Ovary (tissue), 3 donors: ENCODE measurements at regions not wholly inside any gene's neighbourhood (a gene's known extent, or its start where the extent isn't known, plus 50 kb on each side); places are given as distances from the start of the nearest gene placed in this dataset.

Source experiments
- POLR2A ChIP-seq: fragments of 450-650 bp; IDR thresholded peaks from one replicate; pipeline ENCODE4 v1.6.1; 2017; ENCODE audit warnings: antibody characterized with exemption, mild to moderate bottlenecking, moderate library complexity
- TF ChIP-seq, protein P1 (sequence below), 3 donors: fragments of 450-650 bp in 2 of 3; fragments of 200-600 bp in 1 of 3; IDR thresholded peaks; one replicate each; pipeline versions ENCODE4 v1.5.1 to v1.8.0; 2016 to 2022; ENCODE audit warnings: antibody characterized with exemption in 3 of 3, mild to moderate bottlenecking in 1 of 3
- donor health status: DM: no; HTN: no; CAD: no.

DNA sequence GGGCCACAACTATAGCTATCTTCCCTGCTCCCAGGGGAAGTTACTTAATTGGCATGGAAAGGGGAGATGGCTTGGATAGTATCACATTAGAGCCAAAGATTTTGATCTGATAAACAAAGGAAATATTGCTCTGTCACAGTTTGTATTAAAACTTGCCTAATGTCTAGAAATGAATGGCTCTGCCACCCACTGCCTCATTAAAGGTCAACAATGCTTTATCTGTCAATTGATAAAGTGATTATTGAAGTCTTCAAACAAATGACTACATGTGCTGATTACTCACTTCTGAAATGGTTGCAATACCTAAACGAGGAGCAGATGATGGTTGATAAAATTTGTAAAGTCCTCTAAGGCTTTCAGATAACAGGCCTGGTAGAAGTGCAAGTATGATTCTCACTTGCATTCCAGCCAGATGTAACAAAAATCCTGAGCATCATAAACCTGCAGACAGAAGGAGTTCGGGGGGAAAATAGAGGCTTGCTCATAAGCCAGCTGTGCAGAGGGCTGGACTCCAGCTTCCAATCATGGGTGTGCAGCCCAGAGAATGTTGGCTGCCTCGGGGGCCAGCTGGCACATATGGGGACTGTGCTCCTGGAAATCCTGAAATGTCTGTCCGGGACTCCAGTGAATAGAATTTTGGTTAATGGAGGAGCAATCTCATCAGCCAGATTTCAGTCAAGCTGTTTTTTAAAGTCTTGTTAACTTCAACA is 200.5 kb upstream of the SLC27A6 start:
- TF ChIP-seq, protein P1, sequence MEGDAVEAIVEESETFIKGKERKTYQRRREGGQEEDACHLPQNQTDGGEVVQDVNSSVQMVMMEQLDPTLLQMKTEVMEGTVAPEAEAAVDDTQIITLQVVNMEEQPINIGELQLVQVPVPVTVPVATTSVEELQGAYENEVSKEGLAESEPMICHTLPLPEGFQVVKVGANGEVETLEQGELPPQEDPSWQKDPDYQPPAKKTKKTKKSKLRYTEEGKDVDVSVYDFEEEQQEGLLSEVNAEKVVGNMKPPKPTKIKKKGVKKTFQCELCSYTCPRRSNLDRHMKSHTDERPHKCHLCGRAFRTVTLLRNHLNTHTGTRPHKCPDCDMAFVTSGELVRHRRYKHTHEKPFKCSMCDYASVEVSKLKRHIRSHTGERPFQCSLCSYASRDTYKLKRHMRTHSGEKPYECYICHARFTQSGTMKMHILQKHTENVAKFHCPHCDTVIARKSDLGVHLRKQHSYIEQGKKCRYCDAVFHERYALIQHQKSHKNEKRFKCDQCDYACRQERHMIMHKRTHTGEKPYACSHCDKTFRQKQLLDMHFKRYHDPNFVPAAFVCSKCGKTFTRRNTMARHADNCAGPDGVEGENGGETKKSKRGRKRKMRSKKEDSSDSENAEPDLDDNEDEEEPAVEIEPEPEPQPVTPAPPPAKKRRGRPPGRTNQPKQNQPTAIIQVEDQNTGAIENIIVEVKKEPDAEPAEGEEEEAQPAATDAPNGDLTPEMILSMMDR (IDR thresholded peaks at IDR 0.05) = no peak
- no peak for TF ChIP-seq POLR2A
